IPS DF 6.9 (cell line): ENCODE measurements at regions not wholly inside any gene's neighbourhood (a gene's known extent, or its start where the extent isn't known, plus 50 kb on each side); places are given as distances from the start of the nearest gene placed in this dataset.
"Not testable (repeated sequence)": the region's sequence is repeated elsewhere in the genome, so short reads cannot be mapped to it uniquely, and the experiment has no call there.

ENCODE experiments used
- DNase-seq: peaks from one replicate; pipeline ENCODE4 v3.0.0-alpha.2; 2013; ENCODE audit warnings: low read depth, low spot score
- H3K27ac ChIP-seq: one replicate; pipeline ENCODE4 v1.5.1; 2013; ENCODE audit warnings: low read length, control low read depth
- H3K27me3 ChIP-seq: 2 replicates; pipeline ENCODE4 v1.6.1; 2013; ENCODE audit warnings: mild to moderate bottlenecking, low read length; ENCODE audit not compliant: control insufficient read depth, insufficient read depth
- H3K36me3 ChIP-seq: 2 replicates; pipeline ENCODE4 v1.6.1; 2013; ENCODE audit warnings: low read length; ENCODE audit not compliant: control insufficient read depth, insufficient read depth
- H3K4me1 ChIP-seq: 2 replicates; pipeline ENCODE4 v1.6.1; 2013; ENCODE audit warnings: low read length; ENCODE audit not compliant: control insufficient read depth, insufficient read depth
- H3K4me3 ChIP-seq: 2 replicates; pipeline ENCODE4 v1.5.1; 2013; ENCODE audit warnings: mild to moderate bottlenecking, low read length
- H3K9me3 ChIP-seq: 2 replicates; pipeline ENCODE4 v1.6.1; 2013; ENCODE audit warnings: low read length, inconsistent platforms; ENCODE audit not compliant: control insufficient read depth, insufficient read depth
- WGBS: extraction: QIAGEN DNeasy Blood & Tissue Kit; methylation state at CpG from one replicate; pipeline ENCODE4 v1.1.7; 2013; ENCODE audit warnings: mixed read lengths, missing lambda C conversion rate; ENCODE audit not compliant: insufficient read length, insufficient coverage; 5-methylcytosine and 5-hydroxymethylcytosine counted together

DNA sequence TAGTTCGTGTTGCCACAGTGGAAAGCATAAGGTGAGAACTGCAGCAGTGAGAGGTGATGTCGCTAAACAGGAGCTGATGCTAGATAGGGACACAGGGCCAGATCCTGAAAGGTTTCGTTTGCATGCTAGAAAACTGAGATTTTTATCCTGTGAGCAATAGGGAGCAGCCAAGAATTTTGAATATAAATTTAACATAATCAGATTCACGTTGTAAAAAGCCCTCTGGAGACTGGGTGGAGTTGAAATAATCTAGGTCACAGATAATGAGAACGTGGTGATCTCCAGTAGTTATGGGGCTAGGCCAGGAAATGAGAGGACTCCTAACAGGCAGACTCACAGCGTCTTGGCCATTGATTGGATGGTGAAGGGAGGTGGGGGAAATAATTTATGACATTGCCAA lies 92.1 kb upstream of the IMMP2L start:
- H3K4me3 ChIP-seq = no peak overlapping the region
- no peaks in the 10 kb centered on the region for H3K9me3 ChIP-seq
- H3K27me3 ChIP-seq = no peaks in the 10 kb centered on the region
- DNase-seq = no peak
- H3K27ac ChIP-seq = no peak overlapping the region
- no CpG with 5 or more reads among the region's 6 CpGs for WGBS
- no peaks in the 10 kb centered on the region for H3K36me3 ChIP-seq
- H3K4me1 ChIP-seq = no peaks in the 10 kb centered on the region

DNA sequence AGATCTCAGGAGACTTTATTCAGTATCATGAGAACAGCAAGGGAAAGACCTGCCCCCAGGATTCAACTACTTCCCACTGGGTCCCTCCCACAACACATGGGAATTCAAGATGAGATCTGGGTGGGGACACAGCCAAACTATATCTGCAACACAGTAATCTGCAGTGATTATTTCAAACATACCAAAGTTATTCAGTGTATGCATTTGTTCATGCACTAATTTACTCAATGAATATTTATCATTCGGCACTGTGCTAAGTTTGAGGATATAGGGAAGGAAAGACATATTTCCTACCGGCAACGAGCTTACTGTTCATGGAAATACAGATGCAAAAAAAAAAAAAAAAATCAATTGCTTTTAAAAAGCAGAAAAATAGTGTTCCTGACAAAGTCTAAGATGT lies 91.6 kb upstream of the IMMP2L start:
- H3K9me3 ChIP-seq = no peaks in the 10 kb centered on the region
- no peaks in the 10 kb centered on the region for H3K4me1 ChIP-seq
- no peak for DNase-seq
- H3K36me3 ChIP-seq = no peaks in the 10 kb centered on the region
- H3K27me3 ChIP-seq = no peaks in the 10 kb centered on the region
- no peak overlapping the region for H3K4me3 ChIP-seq
- no CpG with 5 or more reads among the region's 3 CpGs for WGBS
- H3K27ac ChIP-seq = no peak overlapping the region

DNA sequence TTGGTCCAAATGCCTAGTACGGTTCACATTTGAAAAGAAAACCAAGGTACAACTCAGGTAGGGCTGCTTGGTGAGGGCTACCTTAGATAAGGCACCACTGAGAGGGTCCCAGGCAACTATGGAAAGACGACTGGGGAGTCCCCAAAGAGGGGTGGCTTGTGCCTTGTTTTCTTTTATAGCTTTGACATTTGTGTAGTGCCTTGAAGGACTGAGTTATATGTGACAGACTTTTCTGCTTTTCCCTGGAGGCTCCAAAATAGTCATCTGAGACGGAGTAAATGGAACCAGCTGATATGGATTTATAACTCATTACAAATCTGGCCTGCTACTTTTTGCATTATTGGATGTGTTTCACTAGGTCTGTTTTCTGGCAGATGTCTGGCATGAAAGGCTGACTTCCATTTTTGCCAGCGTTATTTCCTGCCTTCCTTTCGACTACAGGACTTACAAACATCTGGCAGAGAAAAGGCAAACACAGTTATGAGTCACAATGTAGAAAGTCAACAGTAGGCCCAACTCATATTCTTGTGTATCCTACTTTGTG lies 88.2 kb upstream of the IMMP2L start:
- DNase-seq = no peak
- Histone ChIP-seq H3K27me3 (no peaks in the 10 kb centered on the region), H3K27ac (no peak overlapping the region), H3K4me1 (no peaks in the 10 kb centered on the region), H3K36me3 (no peaks in the 10 kb centered on the region), H3K4me3 (no peak overlapping the region), H3K9me3 (no peaks in the 10 kb centered on the region)
- no CpG with 5 or more reads among the region's 5 CpGs for WGBS

DNA sequence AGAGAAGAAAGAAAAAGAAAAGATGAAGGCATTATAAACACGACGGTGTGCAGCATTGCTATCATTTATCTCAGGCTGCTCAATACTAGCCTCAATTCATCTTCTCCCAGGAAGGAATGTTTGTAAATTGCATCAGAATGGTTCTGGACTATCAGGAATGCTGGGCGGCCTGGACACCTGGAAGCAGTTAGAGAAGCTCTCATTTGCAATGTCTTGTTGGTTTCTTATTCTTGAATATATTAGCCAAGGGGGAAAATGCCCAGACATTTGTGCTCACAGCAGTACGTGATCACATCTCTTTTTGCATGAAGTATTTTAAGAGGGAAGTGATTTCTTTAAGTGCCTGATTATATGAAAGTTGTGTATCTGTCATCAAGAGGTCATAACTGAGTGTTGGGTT lies 85.6 kb upstream of the IMMP2L start:
- no peak for DNase-seq
- no peak overlapping the region for H3K4me3 ChIP-seq
- no peaks in the 10 kb centered on the region for H3K4me1 ChIP-seq
- no peaks in the 10 kb centered on the region for H3K9me3 ChIP-seq
- no peak overlapping the region for H3K27ac ChIP-seq
- no peaks in the 10 kb centered on the region for H3K36me3 ChIP-seq
- WGBS = no CpG with 5 or more reads among the region's 4 CpGs
- H3K27me3 ChIP-seq = no peaks in the 10 kb centered on the region

DNA sequence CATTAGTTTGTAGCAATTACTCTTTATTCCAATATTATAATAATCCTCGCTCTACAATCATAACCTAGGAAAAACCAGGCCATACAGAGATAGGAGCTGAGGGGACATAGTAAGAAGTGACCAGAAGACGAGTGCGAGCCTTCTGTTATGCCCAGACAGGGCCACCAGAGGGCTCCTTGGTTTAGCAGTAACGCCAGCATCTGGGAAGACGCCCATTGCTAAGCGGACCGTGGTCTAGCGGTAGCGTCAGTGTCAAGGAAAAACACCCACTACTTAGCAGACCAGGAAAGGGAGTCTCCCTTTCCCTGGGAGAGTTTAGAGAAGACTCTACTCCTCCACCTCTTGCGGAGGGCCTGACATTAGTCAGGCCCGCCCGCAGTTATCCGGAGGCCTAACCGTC lies 82.3 kb upstream of the IMMP2L start:
- not testable (repeated sequence) for H3K9me3 ChIP-seq, H3K27ac ChIP-seq, H3K36me3 ChIP-seq, H3K4me3 ChIP-seq, H3K4me1 ChIP-seq, H3K27me3 ChIP-seq
- DNase-seq = peak; percentile 5
- WGBS = no CpG with 5 or more reads among the region's 14 CpGs

DNA sequence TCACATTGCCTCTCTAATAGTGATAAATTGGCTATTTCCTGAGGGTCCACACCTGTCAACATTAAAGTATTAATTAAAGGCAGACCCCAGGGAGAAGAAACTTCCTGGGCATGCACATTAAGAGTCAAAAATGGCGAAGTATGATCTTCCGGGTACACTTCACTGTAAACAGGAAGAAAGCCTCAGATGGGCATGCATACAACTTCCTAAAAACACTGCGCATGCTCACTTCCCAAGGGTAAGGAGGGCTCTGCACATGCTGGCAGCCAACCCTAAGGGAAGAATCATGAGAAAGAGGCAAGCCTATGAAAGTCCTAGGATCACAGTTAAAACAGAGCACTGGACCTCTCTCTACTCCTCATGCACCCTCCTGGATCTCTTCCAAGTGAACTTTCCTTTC lies 80.1 kb upstream of the IMMP2L start:
- Histone ChIP-seq H3K36me3 (no peaks in the 10 kb centered on the region), H3K4me1 (no peaks in the 10 kb centered on the region), H3K27me3 (peaks cover 10% of the 10 kb centered on the region), H3K4me3 (no peak overlapping the region), H3K9me3 (no peaks in the 10 kb centered on the region), H3K27ac (no peak overlapping the region)
- no CpG with 5 or more reads among the region's 3 CpGs for WGBS
- DNase-seq = no peak

DNA sequence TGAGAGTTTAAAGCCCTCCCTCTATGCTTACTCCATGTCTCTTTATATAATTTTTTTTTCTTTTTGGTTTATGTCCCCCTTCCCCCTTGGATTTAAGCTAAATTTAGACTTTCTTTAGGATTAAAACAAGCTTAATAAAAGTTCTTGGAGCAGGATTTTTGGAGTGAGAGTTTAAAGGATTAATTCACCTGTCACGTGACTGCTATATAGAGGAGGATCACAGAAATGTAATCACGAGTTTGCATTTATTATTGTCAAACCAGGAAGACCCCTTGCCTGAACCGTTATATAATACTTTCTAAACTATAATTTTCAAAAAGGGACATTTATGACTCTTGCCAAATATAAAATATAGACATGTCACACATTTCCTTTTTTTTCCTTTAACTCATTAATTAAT lies 78.1 kb upstream of the IMMP2L start:
- no peak overlapping the region for H3K27ac ChIP-seq
- no CpG with 5 or more reads among the region's 3 CpGs for WGBS

DNA sequence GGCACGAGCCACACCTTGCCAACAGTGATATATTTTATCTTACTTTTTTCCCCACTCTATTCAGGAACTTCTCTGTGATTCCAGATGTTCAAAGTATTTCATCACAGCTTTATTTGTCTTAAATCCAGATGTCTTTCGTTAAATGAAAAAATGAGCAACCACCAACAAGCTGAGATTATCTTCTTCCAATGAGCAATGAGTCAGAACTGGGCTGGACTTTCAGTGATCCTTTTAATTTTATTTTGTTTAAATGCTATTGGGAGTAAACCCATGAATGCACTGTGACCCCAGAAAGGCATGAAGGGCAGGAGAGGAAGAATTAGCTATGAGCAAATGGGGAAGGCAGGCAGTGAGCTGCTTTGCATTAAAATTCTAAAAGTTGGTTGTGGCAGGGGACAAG lies 77.6 kb upstream of the IMMP2L start:
- no peak overlapping the region for H3K27ac ChIP-seq
- DNase-seq = no peak
- H3K27me3 ChIP-seq = peaks cover 12% of the 10 kb centered on the region
- H3K4me3 ChIP-seq = no peak overlapping the region
- H3K36me3 ChIP-seq = no peaks in the 10 kb centered on the region
- no peaks in the 10 kb centered on the region for H3K4me1 ChIP-seq
- WGBS = no CpG with 5 or more reads among the region's 2 CpGs
- H3K9me3 ChIP-seq = no peaks in the 10 kb centered on the region

More for the DNA sequence above, 78.1 kb upstream of the IMMP2L start:
- H3K9me3 ChIP-seq = no peaks in the 10 kb centered on the region
- peaks cover 12% of the 10 kb centered on the region for H3K27me3 ChIP-seq
- H3K4me3 ChIP-seq = no peak overlapping the region
- H3K36me3 ChIP-seq = no peaks in the 10 kb centered on the region
- no peaks in the 10 kb centered on the region for H3K4me1 ChIP-seq
- DNase-seq = no peak

DNA sequence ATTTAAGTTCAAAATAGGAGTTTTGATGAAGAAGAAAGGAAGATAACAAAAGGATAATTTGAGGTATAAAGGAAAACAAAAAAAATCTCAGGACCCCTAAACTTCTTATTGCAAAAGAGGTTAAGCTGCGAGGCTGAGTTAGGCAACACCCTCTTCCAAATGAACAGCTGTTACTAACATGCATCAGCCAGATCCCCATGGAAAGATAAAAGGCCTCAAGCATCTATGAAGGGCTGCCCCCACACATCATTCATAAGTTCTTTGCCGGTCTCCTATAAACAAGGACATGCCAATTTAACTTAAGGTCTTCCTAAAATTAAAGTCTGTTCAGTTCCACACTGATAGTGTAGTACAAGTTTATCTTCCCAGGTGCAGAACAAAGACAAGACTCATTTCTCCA lies 75.8 kb upstream of the IMMP2L start:
- H3K9me3 ChIP-seq = no peaks in the 10 kb centered on the region
- DNase-seq = no peak
- H3K4me1 ChIP-seq = no peaks in the 10 kb centered on the region
- H3K27me3 ChIP-seq = peaks cover 21% of the 10 kb centered on the region
- no peaks in the 10 kb centered on the region for H3K36me3 ChIP-seq
- WGBS = no CpG with 5 or more reads among the region's 2 CpGs
- H3K4me3 ChIP-seq = no peak overlapping the region
- H3K27ac ChIP-seq = no peak overlapping the region

DNA sequence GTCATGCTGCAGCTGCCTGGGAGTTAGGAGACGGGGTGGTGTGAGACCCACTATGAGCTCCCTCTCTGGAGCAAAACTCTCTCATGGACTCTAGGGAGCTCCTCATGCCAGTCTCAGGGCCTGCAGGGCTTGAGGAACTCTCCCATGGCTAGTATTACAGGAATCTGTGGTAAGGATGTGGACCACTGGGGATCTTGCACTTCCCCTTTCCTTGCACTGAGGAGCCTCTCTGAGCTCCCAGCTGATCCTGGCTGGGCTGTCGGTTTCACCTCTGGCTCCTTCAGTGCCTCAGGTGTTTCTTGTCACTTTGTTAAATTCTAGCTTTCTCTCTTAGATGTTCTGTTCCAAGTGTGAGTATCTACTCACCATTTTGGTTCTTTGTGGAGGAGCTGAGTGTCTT lies 71.6 kb upstream of the IMMP2L start:
- Histone ChIP-seq H3K9me3 (no peaks in the 10 kb centered on the region), H3K27me3 (peaks cover 19% of the 10 kb centered on the region), H3K4me1 (no peaks in the 10 kb centered on the region), H3K27ac (no peak overlapping the region), H3K4me3 (no peak overlapping the region), H3K36me3 (no peaks in the 10 kb centered on the region)
- no peak for DNase-seq
- WGBS = no CpG with 5 or more reads among the region's 2 CpGs

DNA sequence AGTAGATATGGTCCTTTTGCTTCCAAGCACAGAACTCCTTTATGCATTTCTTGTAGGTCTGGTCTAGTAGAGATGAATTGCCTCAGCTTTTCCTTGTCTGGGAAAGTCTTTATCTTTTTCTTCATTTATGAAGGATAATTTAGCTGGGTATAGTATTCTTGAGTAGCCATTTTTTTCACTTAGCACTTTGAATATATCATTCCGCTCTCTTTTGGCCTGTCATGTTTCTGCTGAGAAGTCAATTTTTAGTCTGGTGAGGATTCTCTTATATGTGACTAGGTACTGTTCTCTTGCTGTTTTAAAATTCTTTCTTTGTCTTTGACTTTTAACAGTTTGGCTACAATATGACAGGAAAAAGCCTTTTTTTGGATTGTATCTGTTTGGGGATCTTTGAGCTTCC lies 68.6 kb upstream of the IMMP2L start:
- no CpG with 5 or more reads among the region's 1 CpG for WGBS
- Histone ChIP-seq H3K36me3 (no peaks in the 10 kb centered on the region), H3K4me3 (no peak overlapping the region), H3K4me1 (no peaks in the 10 kb centered on the region), H3K9me3 (no peaks in the 10 kb centered on the region), H3K27me3 (peaks cover 12% of the 10 kb centered on the region; the same call in 1 of the 2 replicates), H3K27ac (no peak overlapping the region)
- DNase-seq = no peak
